ENCODE measurements at regions not wholly inside any gene's neighbourhood (a gene's known extent, or its start where the extent isn't known, plus 50 kb on each side); places are given as distances from the start of the nearest gene placed in this dataset.

- no peak for DNase-seq (ENCODE audit: low spot score)
These were observed 59.9 kb downstream of the HTR1B start for GRCh38 chr6:77403424-77403823.

- no peak for DNase-seq (ENCODE audit: low spot score)
These were observed 62.1 kb downstream of the HTR1B start for GRCh38 chr6:77401231-77401630.

GRCh38 chr6:77397561-77397960 is 65.7 kb downstream of the HTR1B start:
- DNase-seq (ENCODE audit: low spot score) = no peak

GRCh38 chr6:77389402-77389801 is 73.9 kb downstream of the HTR1B start:
- DNase-seq (ENCODE audit: low spot score) = no peak

GRCh38 chr6:77383026-77383425 is 80.3 kb downstream of the HTR1B start:
- no peak for DNase-seq (ENCODE audit: low spot score)

DNA sequence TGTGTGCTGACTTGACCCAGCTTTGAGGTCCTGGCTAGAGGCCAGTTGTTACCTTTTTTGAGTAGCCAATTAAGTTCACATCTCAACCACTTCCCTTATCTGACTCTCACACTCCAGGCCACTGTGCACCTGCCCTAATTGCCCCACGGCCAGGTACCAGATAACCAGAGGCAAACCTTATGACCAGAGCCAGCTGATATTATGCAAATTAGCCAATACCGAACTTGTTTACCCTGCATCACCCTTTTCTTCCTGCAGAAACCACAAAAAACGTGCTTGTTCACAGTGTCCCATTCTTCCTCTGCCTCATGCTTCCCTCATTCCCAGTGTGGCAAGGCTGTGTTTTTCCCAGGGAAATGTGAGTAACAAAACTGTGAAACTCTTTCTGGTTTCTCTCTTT is 89.3 kb downstream of the HTR1B start:
- DNase-seq (ENCODE audit: low spot score) = no peak

DNA sequence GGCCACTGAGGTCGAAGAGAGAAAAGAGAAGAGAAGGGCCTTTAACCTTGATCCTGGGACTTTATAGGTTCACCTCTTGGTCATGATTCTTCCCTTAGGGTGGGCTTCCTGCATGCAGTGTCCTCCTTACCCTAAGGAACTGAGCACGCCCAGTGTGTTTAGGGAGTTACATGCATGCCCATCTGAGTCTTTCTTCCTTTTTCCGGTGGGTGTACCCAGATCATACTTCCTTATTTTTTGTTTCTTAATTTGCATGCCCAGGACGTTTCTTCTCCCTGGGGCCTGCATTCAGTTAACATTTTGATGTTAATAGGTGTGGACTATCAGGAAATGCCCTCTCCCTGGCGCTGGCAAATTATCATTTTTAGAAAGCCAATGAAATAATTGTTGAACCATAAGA is 91.5 kb downstream of the HTR1B start:
- DNase-seq (ENCODE audit: low spot score) = no peak

- no peak for DNase-seq (ENCODE audit: low spot score)
These were observed 94.5 kb downstream of the HTR1B start for GRCh38 chr6:77368660-77369313.

DNA sequence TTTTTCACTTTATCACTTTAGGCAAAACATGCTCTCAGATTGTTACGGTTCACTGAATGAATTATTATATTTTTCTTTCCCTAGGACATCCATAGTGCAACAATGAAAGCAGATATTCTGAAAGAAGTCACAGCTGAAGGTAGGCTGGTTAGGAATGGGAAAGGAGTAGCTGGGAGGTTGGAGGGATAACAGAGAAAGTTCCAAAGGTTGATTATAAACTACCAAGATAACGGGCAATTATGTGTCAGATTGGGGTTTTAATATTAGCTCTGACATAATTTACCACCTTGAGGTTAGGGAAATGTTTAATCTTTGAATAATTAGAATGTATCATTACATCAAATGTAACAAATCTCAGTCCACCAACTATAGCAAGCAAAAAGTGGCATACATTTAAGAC is 96.5 kb downstream of the HTR1B start:
- no peak for DNase-seq (ENCODE audit: low spot score)

DNA sequence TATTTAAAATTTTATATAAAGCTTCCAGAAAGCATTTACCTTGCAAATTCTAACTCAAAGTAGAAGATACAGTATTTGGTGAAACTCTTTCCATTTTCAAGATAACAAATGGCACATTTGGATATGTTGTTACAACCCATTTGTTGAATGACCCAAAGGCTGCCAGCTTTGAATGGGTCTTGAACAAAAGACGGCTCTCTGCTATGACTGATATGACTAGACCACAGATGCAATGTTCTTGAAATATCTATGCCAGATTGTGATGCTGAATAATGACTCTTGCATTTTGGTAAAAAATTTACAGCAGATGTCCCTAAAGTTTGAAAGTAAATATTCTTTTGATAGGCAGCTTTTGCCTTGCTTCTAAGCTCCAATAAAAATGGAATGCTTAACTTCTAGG is 99.6 kb downstream of the HTR1B start:
- DNase-seq (ENCODE audit: low spot score) = no peak

- DNase-seq (ENCODE audit: low spot score) = no peak
These were observed 101.2 kb downstream of the HTR1B start for GRCh38 chr6:77362055-77362454.

DNA sequence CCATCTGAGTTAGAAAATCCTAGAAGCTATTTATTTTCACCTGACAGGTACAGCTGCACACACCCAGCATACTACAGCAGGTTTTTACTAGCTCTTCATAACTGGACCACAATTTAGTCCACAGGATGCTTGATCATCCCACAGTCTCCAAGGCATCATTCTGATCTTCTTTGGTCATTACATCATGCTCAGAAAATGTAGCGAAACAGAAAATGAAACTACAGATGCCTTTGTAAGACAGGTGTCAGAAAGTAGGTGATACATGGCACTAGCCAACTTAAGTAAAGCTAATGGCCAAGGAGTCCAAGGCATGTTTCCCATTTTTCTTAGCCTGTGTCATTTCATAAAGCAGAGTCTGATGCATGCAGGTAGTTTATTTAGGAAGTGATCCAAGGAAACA is 102.3 kb downstream of the HTR1B start:
- no peak for DNase-seq (ENCODE audit: low spot score)

GRCh38 chr6:77356821-77357220 is 106.5 kb downstream of the HTR1B start:
- no peak for DNase-seq (ENCODE audit: low spot score)

GRCh38 chr6:77354581-77354980 is 108.7 kb downstream of the HTR1B start:
- DNase-seq (ENCODE audit: low spot score) = no peak

DNA sequence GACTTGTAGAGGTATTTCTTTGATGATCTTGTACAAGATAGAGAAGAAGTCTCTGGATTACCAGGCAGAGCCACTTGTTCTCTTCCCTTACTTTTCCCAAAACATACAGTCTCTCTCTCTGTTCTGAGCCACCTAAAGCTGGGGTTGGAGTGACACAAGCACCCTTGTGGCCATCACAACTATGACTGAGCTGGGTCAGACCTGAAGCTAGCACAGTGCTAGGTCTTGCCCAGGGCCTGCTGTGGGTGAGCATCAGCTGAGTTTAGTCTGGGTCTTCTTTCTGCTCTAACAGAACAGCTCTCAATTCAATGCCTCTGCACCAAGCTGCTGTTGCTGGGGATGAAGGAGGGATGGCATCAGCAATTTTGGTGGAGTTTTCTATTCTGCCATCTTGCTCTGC is 110.2 kb downstream of the HTR1B start:
- no peak for DNase-seq (ENCODE audit: low spot score)

- no peak for DNase-seq (ENCODE audit: low spot score)
These were observed 122.0 kb downstream of the HTR1B start for GRCh38 chr6:77341058-77341986.

- no peak for DNase-seq (ENCODE audit: low spot score)
These were observed 123.0 kb downstream of the HTR1B start for GRCh38 chr6:77340331-77340730.

- DNase-seq (ENCODE audit: low spot score) = no peak
These were observed 123.4 kb downstream of the HTR1B start for GRCh38 chr6:77339926-77340325.

DNA sequence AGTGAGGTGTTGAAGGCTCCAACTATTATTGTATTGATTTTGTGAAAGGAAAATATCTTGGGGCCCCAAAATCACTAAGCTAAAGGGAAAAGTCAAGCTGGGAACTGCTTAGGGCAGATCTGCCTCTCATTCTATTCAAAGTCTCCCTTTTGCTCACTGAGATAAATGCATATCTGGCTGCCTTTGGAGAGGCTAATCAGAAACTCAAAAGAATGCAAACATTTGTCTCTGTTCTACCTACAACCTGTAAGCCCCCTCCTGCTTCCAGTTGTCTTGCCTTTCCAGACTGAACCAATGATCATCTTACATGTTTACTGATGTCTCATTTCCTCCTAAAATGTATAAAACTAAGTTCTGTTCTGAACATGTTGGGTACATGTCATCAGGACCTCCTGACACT is 125.9 kb downstream of the HTR1B start:
- no peak for DNase-seq (ENCODE audit: low spot score)

- no peak for DNase-seq (ENCODE audit: low spot score)
These were observed 129.2 kb downstream of the HTR1B start for GRCh38 chr6:77334093-77334492.

- DNase-seq (ENCODE audit: low spot score) = no peak
These were observed 130.2 kb downstream of the HTR1B start for GRCh38 chr6:77332915-77333623.

GRCh38 chr6:77326711-77327110 is 136.6 kb downstream of the HTR1B start:
- DNase-seq (ENCODE audit: low spot score) = no peak

DNA sequence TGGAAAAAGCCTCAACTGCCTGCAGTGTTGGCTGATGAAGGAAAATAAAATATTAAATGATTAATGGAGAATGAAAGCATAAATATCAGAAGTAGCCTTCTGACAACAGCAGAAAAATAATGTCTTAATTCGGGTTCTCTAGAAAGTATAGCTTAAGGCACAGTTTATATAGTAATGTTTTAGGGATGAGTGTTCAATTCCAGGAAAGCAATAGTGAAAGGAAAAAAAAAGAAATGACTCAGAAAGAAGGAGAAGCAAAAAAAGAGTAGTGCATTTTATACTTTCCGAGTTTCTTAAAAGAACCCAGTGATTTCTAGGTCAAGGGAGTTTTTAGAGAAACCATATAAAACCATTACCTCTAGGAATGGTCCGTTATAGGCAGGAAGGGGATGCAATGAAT is 137.3 kb downstream of the HTR1B start:
- DNase-seq (ENCODE audit: low spot score) = no peak
